Islet of Langerhans (tissue), 1 donor: ENCODE measurements at regions not wholly inside any gene's neighbourhood (a gene's known extent, or its start where the extent isn't known, plus 50 kb on each side); places are given as distances from the start of the nearest gene placed in this dataset.

ENCODE experiments used
- FAIRE-seq: peaks from one replicate; lab custom pipeline; 2011; peaks lifted over from hg19 to GRCh38; lab: Jason Lieb, UNC

- FAIRE-seq: no peak
Measured at GRCh38 chr13:31686670-31687425, 52.5 kb upstream of the RXFP2 start.
